ENCODE measurements at regions not wholly inside any gene's neighbourhood (a gene's known extent, or its start where the extent isn't known, plus 50 kb on each side); places are given as distances from the start of the nearest gene placed in this dataset.
"Not testable (repeated sequence)": the region's sequence is repeated elsewhere in the genome, so short reads cannot be mapped to it uniquely, and the experiment has no call there.

DNA sequence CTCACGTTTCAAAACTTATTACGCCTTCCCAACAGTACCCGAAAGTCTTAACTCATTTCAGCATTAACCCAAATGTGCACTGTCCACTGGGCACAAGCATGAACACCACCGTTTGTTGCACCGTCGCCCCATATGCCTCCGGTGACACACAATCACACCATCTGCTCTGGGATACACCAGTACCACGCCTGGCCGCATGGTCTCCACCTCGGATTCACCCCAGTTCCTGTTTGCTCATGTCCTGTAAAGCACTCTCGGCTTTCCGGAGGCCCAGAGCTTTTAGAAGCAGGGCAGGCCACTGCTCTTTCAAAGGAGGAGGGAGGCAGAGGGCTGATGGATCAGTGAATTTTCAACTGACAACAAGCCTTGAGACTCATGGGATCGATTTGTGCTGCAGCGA lies 1570.0 kb upstream of the DEFB115 start:
- no peak for DNase-seq (ENCODE audit: low spot score)
- intact Hi-C loops (cut with DNase I): no loop called here

GRCh38 chr20:29689411-29690225 lies 1567.8 kb upstream of the DEFB115 start:
- DNase-seq (ENCODE audit: low spot score): no peak
- intact Hi-C loops (cut with DNase I): no loop called here

GRCh38 chr20:29690274-29690673 lies 1567.2 kb upstream of the DEFB115 start:
- intact Hi-C loops (cut with DNase I): no loop called here

GRCh38 chr20:29740601-29740950 lies 1516.9 kb upstream of the DEFB115 start:
- intact Hi-C loops (cut with DNase I): no loop called here
- DNase-seq (ENCODE audit: low spot score): peak; percentile 76

More at GRCh38 chr20:29690274-29690673, 1567.2 kb upstream of the DEFB115 start:
- no peak for DNase-seq (ENCODE audit: low spot score)

GRCh38 chr20:29740951-29741593 lies 1516.4 kb upstream of the DEFB115 start:
- peak; percentile 72 for DNase-seq (ENCODE audit: low spot score)
- intact Hi-C loops (cut with DNase I): no loop called here

GRCh38 chr20:29741594-29741893 lies 1515.9 kb upstream of the DEFB115 start:
- intact Hi-C loops (cut with DNase I): no loop called here
- DNase-seq (ENCODE audit: low spot score): no peak

GRCh38 chr20:29741894-29742698 lies 1515.4 kb upstream of the DEFB115 start:
- intact Hi-C loops (cut with DNase I): no loop called here
- peak; percentile 70 for DNase-seq (ENCODE audit: low spot score)

DNA sequence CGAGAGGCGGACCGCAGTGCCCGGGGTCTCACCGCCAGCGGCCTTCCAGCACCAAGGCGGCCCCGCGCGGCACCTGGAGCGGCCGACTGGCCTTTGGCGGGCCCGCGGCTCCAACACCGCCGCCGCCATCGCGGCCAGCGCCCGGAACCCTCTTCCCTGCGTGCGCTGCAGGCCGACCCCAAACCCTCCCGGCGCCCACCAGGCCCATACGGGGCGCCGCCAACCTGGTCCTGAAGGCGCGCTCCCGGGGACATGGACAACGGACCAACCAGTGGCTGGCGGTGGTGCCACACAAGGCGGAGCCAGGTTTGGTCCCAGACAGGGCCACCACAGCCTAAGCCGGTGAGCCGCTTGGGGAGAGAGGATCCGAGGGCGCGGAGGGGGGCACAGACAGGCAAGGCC lies 1514.8 kb upstream of the DEFB115 start:
- no peak for DNase-seq (ENCODE audit: low spot score)
- intact Hi-C loops (cut with DNase I): no loop called here

DNA sequence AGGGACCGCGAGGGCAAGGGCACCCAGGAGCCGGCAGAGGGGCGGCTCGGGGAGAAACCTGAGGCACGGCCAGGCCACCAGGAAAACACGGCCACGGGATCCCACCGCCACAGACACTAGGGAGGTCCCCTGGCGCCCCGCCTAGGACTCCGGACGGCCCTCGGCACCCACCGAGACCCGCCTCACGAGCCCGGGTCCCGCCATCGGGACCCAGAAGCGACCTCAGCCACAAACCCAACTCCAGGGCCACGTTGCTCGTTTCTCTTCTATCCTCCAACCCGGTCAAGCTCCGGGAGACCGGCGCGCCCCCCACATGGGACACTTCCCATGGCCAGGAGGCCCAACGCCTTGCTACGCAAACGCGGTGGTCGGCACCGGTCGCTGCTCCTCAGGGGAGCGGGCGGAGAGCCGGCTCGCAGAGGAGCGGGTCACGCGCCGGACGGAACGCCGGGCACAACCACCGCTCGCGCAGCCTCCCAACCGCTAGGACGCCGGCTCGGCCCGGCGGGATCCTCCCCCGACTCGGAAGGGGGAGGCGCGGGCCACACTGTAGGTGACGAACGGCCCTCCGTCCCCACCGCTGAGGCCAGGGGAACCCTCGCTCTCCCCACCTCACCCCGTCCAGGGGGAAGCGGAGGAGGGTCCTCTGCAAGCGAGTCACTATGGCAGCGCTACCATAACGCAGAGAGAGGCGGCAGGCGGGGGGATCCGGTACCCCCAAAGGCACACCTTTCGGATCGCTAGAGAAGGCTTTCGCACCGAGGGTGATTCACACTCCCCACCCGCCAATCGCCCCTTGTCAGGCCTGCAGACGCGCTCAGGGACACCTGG lies 1514.1 kb upstream of the DEFB115 start:
- peak; percentile 81 for DNase-seq (ENCODE audit: low spot score)
- intact Hi-C loops (cut with DNase I): no loop called here

DNA sequence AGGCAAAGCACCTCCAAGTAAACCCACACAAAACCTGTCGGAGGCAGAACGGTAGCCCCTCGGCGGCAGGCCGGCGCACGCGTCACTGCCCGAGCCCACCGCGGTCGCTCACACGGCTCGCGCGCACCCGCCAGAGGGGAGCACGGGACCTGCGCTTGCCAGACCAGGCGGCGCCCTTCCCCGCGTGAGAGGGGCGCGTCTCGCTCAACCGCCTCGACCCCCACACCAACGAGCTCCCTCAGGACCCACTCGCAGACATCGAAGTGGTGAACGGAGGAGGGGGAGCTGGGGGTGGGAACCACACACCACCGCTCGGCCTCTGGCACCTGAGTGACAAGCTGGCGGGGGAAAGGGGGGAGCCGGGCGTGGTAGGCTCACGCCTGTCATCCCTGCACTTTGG lies 1513.4 kb upstream of the DEFB115 start:
- peak; percentile 64 for DNase-seq (ENCODE audit: low spot score)
- intact Hi-C loops (cut with DNase I): no loop called here

GRCh38 chr20:29745534-29746245 lies 1511.8 kb upstream of the DEFB115 start:
- intact Hi-C loops (cut with DNase I): not testable (repeated sequence)

GRCh38 chr20:29750268-29750899 lies 1507.1 kb upstream of the DEFB115 start:
- intact Hi-C loops (cut with DNase I): no loop called here

More at GRCh38 chr20:29745534-29746245, 1511.8 kb upstream of the DEFB115 start:
- peak; percentile 71 for DNase-seq (ENCODE audit: low spot score)

GRCh38 chr20:29752644-29753425 lies 1504.6 kb upstream of the DEFB115 start:
- intact Hi-C loops (cut with DNase I): not testable (repeated sequence)

More at GRCh38 chr20:29750268-29750899, 1507.1 kb upstream of the DEFB115 start:
- DNase-seq (ENCODE audit: low spot score): peak; percentile 54

DNA sequence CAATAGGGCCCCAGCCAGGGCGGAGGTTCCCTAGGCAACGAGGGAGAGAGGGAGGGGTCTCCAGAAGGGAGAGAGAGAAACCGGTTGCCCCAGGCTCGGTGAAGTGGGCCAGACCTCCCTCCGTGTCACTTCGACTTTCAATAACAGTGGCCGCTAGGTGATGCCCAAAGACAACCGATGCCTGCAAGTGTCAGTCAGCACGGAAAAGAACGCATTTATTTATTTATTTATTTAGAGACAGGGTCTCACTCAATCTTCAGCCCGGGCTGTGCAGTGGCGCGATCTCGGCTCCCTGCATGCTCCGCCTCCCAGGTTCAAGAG lies 1504.1 kb upstream of the DEFB115 start:
- DNase-seq (ENCODE audit: low spot score); intact Hi-C loops (cut with DNase I): not testable (repeated sequence)

More at GRCh38 chr20:29752644-29753425, 1504.6 kb upstream of the DEFB115 start:
- not testable (repeated sequence) for DNase-seq (ENCODE audit: low spot score)

- DNase-seq (ENCODE audit: low spot score); intact Hi-C loops (cut with DNase I): not testable (repeated sequence)
These were observed 1503.6 kb upstream of the DEFB115 start for GRCh38 chr20:29753879-29754278.

DNA sequence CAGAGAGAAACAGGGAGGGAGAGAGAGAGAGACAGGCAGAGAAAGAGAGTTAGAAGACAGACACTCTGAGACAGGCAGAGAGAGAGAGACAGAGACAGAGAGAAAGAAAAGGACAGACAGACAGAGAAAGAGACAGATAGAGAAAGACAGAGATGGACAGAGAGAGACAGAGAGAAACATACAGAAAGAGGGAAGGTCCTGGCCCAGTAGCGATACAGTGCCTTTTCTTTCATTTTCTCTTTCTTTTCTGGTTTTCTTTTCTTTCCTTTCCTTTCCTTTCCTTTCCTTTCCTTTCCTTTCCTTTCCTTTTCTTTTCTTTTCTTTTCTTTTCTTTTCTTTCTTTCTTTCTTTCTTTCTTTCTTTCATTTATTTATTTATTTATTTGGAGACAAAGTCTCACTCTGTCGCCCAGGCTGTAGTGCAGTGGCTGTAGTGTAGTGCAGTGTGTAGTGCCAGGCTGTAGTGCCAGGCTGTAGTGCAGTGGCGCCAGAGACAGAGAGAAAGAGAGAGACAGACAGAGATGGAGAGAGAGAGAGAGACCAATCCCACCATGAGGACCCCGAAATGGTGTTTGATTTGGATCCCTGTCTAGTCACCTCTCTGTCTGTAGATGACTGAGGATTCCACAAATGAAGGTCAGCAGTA lies 1501.5 kb upstream of the DEFB115 start:
- DNase-seq (ENCODE audit: low spot score); intact Hi-C loops (cut with DNase I): not testable (repeated sequence)

- intact Hi-C loops (cut with DNase I): no loop called here
- DNase-seq (ENCODE audit: low spot score): no peak
These were observed 1500.8 kb upstream of the DEFB115 start for GRCh38 chr20:29756664-29757063.
